ENCODE measurements at regions not wholly inside any gene's neighbourhood (a gene's known extent, or its start where the extent isn't known, plus 50 kb on each side); places are given as distances from the start of the nearest gene placed in this dataset.

DNA sequence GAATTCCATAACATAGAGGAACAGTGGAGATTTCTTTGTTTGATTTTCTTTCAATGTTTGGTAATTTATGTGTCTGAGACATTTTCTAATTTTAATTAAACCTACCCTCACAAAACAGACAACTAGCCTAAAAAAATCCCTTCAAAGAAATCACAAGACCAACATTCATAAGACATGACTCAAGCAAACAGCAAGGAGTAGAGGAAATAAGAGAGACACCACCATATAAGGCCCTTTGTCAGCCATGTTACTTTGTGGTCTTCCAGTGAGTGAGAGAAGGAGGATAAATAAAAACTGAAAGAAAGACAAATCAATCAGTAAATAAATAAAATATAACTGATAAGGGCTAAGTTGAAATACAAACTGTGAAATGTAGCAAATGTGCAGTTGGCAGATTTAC lies 830.8 kb upstream of the SLC39A10 start:
- no peak overlapping the region for H3K27ac ChIP-seq (ENCODE audit: low read depth in 2 of 2, low read length in 1 of 2)
- DNase-seq: no peak
- ChIA-PET POLR2A (no interaction called here), CTCF (no interaction called here)
- TF ChIP-seq CHD2 (IDR thresholded peaks at IDR 0.05; ENCODE audit: low read length, partially characterized antibody): no peak
- no peaks in the 10 kb centered on the region for H3K9me3 ChIP-seq
- H3K9me2 ChIP-seq: no peaks in the 10 kb centered on the region
- H3K9ac ChIP-seq: no peak overlapping the region
- H3K27me3 ChIP-seq (ENCODE audit: insufficient read depth): no peaks in the 10 kb centered on the region
- no peaks in the 10 kb centered on the region for H3K79me2 ChIP-seq (ENCODE audit: insufficient read depth)
- H3K4me2 ChIP-seq: no peak overlapping the region
- H3K36me3 ChIP-seq (replicated peaks in 1 of 2; ENCODE audit: control insufficient read depth in 1 of 2, insufficient read depth in 2 of 2, low read length in 1 of 2): no peaks in the 10 kb centered on the region
- no peaks in the 10 kb centered on the region for H3F3A ChIP-seq (replicated peaks; ENCODE audit: insufficient read depth)
- H4K20me1 ChIP-seq (ENCODE audit: insufficient read depth): no peaks in the 10 kb centered on the region
- H3K4me3 ChIP-seq (ENCODE audit: low read depth in 2 of 2, low read length in 1 of 2): no peak overlapping the region
- no peaks in the 10 kb centered on the region for H3K4me1 ChIP-seq (ENCODE audit: control insufficient read depth in 1 of 2, insufficient read depth in 2 of 2, low read depth in 1 of 2, low read length in 1 of 2)
- no peak overlapping the region for H2AFZ ChIP-seq (ENCODE audit: low read depth)

DNA sequence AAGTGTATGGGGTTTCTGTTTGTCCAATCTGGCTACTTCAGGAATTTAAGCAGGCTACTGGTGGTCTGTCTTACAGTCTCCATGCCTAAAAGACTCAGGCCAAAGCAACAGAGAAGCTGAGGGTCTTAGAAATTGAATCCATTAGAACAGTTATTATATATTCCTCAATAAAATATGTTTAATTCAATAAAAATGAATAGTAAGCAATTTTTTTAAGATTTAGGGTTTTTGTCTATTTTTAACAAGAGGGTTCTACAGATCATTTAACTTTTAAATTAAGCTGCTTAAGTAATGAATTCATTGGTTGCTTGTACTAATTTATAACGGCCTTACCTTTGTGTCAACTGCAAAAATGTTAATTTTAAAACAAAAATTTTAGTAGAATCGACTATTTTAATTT lies 832.6 kb upstream of the SLC39A10 start:
- H3K9ac ChIP-seq: no peak overlapping the region
- no peak overlapping the region for H3K27ac ChIP-seq (ENCODE audit: low read depth in 2 of 2, low read length in 1 of 2)
- POLR2A ChIA-PET: no interaction called here
- H3K36me3 ChIP-seq (replicated peaks in 1 of 2; ENCODE audit: control insufficient read depth in 1 of 2, insufficient read depth in 2 of 2, low read length in 1 of 2): no peaks in the 10 kb centered on the region
- CTCF ChIA-PET: no interaction called here
- H3K4me3 ChIP-seq (ENCODE audit: low read depth in 2 of 2, low read length in 1 of 2): no peak overlapping the region
- no peak for DNase-seq
- H3K9me2 ChIP-seq: no peaks in the 10 kb centered on the region
- no peaks in the 10 kb centered on the region for H3K27me3 ChIP-seq (ENCODE audit: insufficient read depth)
- H3K4me2 ChIP-seq: no peak overlapping the region
- WGBS (ENCODE audit: low lambda C conversion rate): 3% methylated on average over 2 of the region's 2 CpGs
- no peaks in the 10 kb centered on the region for H3K9me3 ChIP-seq
- H4K20me1 ChIP-seq (ENCODE audit: insufficient read depth): no peaks in the 10 kb centered on the region
- TF ChIP-seq SIN3A (IDR thresholded peaks at IDR 0.05; ENCODE audit: borderline replicate concordance, low read depth, low read length): no peak
- TF ChIP-seq, protein P1, sequence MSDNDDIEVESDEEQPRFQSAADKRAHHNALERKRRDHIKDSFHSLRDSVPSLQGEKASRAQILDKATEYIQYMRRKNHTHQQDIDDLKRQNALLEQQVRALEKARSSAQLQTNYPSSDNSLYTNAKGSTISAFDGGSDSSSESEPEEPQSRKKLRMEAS (IDR thresholded peaks at IDR 0.05; ENCODE audit: low read depth): no peak
- TF ChIP-seq ZBTB33 (IDR thresholded peaks at IDR 0.05; ENCODE audit: borderline replicate concordance, low read depth): no peak
- TF ChIP-seq USF1 (IDR thresholded peaks at IDR 0.05; ENCODE audit: borderline replicate concordance, low read depth): no peak
- TF ChIP-seq NFIC (IDR thresholded peaks at IDR 0.05; ENCODE audit: borderline replicate concordance): no peak
- TF ChIP-seq TAF1 (IDR thresholded peaks at IDR 0.05; ENCODE audit: borderline replicate concordance, low read depth, low read length): no peak
- no peak for TF ChIP-seq USF2 (IDR thresholded peaks at IDR 0.05; ENCODE audit: borderline replicate concordance, low read depth, low read length)
- TF ChIP-seq, protein P2, sequence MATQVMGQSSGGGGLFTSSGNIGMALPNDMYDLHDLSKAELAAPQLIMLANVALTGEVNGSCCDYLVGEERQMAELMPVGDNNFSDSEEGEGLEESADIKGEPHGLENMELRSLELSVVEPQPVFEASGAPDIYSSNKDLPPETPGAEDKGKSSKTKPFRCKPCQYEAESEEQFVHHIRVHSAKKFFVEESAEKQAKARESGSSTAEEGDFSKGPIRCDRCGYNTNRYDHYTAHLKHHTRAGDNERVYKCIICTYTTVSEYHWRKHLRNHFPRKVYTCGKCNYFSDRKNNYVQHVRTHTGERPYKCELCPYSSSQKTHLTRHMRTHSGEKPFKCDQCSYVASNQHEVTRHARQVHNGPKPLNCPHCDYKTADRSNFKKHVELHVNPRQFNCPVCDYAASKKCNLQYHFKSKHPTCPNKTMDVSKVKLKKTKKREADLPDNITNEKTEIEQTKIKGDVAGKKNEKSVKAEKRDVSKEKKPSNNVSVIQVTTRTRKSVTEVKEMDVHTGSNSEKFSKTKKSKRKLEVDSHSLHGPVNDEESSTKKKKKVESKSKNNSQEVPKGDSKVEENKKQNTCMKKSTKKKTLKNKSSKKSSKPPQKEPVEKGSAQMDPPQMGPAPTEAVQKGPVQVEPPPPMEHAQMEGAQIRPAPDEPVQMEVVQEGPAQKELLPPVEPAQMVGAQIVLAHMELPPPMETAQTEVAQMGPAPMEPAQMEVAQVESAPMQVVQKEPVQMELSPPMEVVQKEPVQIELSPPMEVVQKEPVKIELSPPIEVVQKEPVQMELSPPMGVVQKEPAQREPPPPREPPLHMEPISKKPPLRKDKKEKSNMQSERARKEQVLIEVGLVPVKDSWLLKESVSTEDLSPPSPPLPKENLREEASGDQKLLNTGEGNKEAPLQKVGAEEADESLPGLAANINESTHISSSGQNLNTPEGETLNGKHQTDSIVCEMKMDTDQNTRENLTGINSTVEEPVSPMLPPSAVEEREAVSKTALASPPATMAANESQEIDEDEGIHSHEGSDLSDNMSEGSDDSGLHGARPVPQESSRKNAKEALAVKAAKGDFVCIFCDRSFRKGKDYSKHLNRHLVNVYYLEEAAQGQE (IDR thresholded peaks at IDR 0.05; ENCODE audit: low read depth, low read length): no peak
- TF ChIP-seq EZH2phosphoT487 (IDR thresholded peaks at IDR 0.05; ENCODE audit: borderline replicate concordance, low read depth): no peak
- TF ChIP-seq RXRA (IDR thresholded peaks at IDR 0.05; ENCODE audit: borderline replicate concordance, low read depth): no peak
- no peak for TF ChIP-seq RAD21 (IDR thresholded peaks at IDR 0.05; ENCODE audit: low read length)
- TF ChIP-seq CTCF (IDR thresholded peaks at IDR 0.05): no peak
- no peak for TF ChIP-seq FOXJ3 (CRISPR knock-in tag; IDR thresholded peaks at IDR 0.05)
- no peak for TF ChIP-seq SMC3 (IDR thresholded peaks at IDR 0.05; ENCODE audit: low read depth, low read length)
- H3K79me2 ChIP-seq (ENCODE audit: insufficient read depth): no peaks in the 10 kb centered on the region
- H2AFZ ChIP-seq (ENCODE audit: low read depth): no peak overlapping the region
- H3F3A ChIP-seq (replicated peaks; ENCODE audit: insufficient read depth): no peaks in the 10 kb centered on the region
- H3K4me1 ChIP-seq (ENCODE audit: control insufficient read depth in 1 of 2, insufficient read depth in 2 of 2, low read depth in 1 of 2, low read length in 1 of 2): no peaks in the 10 kb centered on the region
